ENCODE measurements at regions not wholly inside any gene's neighbourhood (a gene's known extent, or its start where the extent isn't known, plus 50 kb on each side); places are given as distances from the start of the nearest gene placed in this dataset.

- H4K20me1 ChIP-seq (ENCODE audit: control insufficient read depth, extremely low read depth, insufficient read depth, low read length), result no peaks in the 10 kb centered on the region
- TF ChIP-seq EZH2 (IDR thresholded peaks at IDR 0.05; ENCODE audit: low read length, missing control alignments) (no peak), CTCF (conservative IDR thresholded peaks at IDR 0.05 in 1 of 2, IDR thresholded peaks at IDR 0.05 in 1 of 2; ENCODE audit: low read depth in 1 of 2, low read length in 2 of 2) (no peak)
- no peaks in the 10 kb centered on the region for H3K9me3 ChIP-seq (ENCODE audit: control insufficient read depth, insufficient read depth, low read depth, low read length)
- H3K4me2 ChIP-seq (ENCODE audit: extremely low read depth, insufficient read depth, low read length), result no peak overlapping the region
- no peak overlapping the region for H3K27ac ChIP-seq (ENCODE audit: insufficient read depth, low read length)
- DNase-seq (ENCODE audit: low read depth in 2 of 2), result peak in 1 of 2 donors; percentile 11
- H3K79me2 ChIP-seq (ENCODE audit: control insufficient read depth, insufficient read depth, low read length), result no peaks in the 10 kb centered on the region
- no peak overlapping the region for H3K4me3 ChIP-seq (replicated peaks in 1 of 4; ENCODE audit: control extremely low read depth in 1 of 4, insufficient read depth in 1 of 4, low read depth in 3 of 4, low read length in 4 of 4)
- no peaks in the 10 kb centered on the region for H3K36me3 ChIP-seq (ENCODE audit: control insufficient read depth, insufficient read depth, low read length)
- no peaks in the 10 kb centered on the region for H3K4me1 ChIP-seq (ENCODE audit: control insufficient read depth, extremely low read depth, insufficient read depth, low read length)
- no peak overlapping the region for H2AFZ ChIP-seq (ENCODE audit: low read length)
- H3K27me3 ChIP-seq (ENCODE audit: control insufficient read depth, insufficient read depth, low read length), result no peaks in the 10 kb centered on the region
- no peak overlapping the region for H3K9ac ChIP-seq (ENCODE audit: insufficient read depth, low read length)
These were observed 178.9 kb upstream of the SPEF2 start for GRCh38 chr5:35438786-35439185.

GRCh38 chr5:35438288-35438687 is 179.4 kb upstream of the SPEF2 start:
- Histone ChIP-seq H4K20me1 (ENCODE audit: control insufficient read depth, extremely low read depth, insufficient read depth, low read length) (no peaks in the 10 kb centered on the region), H3K36me3 (ENCODE audit: control insufficient read depth, insufficient read depth, low read length) (no peaks in the 10 kb centered on the region), H3K4me3 (replicated peaks in 1 of 4; ENCODE audit: control extremely low read depth in 1 of 4, insufficient read depth in 1 of 4, low read depth in 3 of 4, low read length in 4 of 4) (no peak overlapping the region), H3K9ac (ENCODE audit: insufficient read depth, low read length) (no peak overlapping the region), H2AFZ (ENCODE audit: low read length) (no peak overlapping the region), H3K4me2 (ENCODE audit: extremely low read depth, insufficient read depth, low read length) (no peak overlapping the region), H3K9me3 (ENCODE audit: control insufficient read depth, insufficient read depth, low read depth, low read length) (no peaks in the 10 kb centered on the region), H3K4me1 (ENCODE audit: control insufficient read depth, extremely low read depth, insufficient read depth, low read length) (no peaks in the 10 kb centered on the region), H3K27ac (ENCODE audit: insufficient read depth, low read length) (no peak overlapping the region), H3K27me3 (ENCODE audit: control insufficient read depth, insufficient read depth, low read length) (no peaks in the 10 kb centered on the region), H3K79me2 (ENCODE audit: control insufficient read depth, insufficient read depth, low read length) (no peaks in the 10 kb centered on the region)
- TF ChIP-seq CTCF (conservative IDR thresholded peaks at IDR 0.05 in 1 of 2, IDR thresholded peaks at IDR 0.05 in 1 of 2; ENCODE audit: low read depth in 1 of 2, low read length in 2 of 2) (no peak), EZH2 (IDR thresholded peaks at IDR 0.05; ENCODE audit: low read length, missing control alignments) (no peak)
- DNase-seq (ENCODE audit: low read depth in 2 of 2), result peak in 1 of 2 donors; percentile 9

GRCh38 chr5:35436400-35437057 is 181.1 kb upstream of the SPEF2 start:
- Histone ChIP-seq H3K4me2 (ENCODE audit: extremely low read depth, insufficient read depth, low read length) (no peak overlapping the region), H3K27ac (ENCODE audit: insufficient read depth, low read length) (no peak overlapping the region), H2AFZ (ENCODE audit: low read length) (no peak overlapping the region), H3K79me2 (ENCODE audit: control insufficient read depth, insufficient read depth, low read length) (no peaks in the 10 kb centered on the region), H3K4me1 (ENCODE audit: control insufficient read depth, extremely low read depth, insufficient read depth, low read length) (no peaks in the 10 kb centered on the region), H3K4me3 (replicated peaks in 1 of 4; ENCODE audit: control extremely low read depth in 1 of 4, insufficient read depth in 1 of 4, low read depth in 3 of 4, low read length in 4 of 4) (no peak overlapping the region), H4K20me1 (ENCODE audit: control insufficient read depth, extremely low read depth, insufficient read depth, low read length) (no peaks in the 10 kb centered on the region), H3K27me3 (ENCODE audit: control insufficient read depth, insufficient read depth, low read length) (no peaks in the 10 kb centered on the region), H3K9ac (ENCODE audit: insufficient read depth, low read length) (no peak overlapping the region), H3K36me3 (ENCODE audit: control insufficient read depth, insufficient read depth, low read length) (no peaks in the 10 kb centered on the region), H3K9me3 (ENCODE audit: control insufficient read depth, insufficient read depth, low read depth, low read length) (no peaks in the 10 kb centered on the region)
- peak; percentile 10 to 39 for DNase-seq (ENCODE audit: low read depth in 2 of 2)
- no peak for TF ChIP-seq EZH2 (IDR thresholded peaks at IDR 0.05; ENCODE audit: low read length, missing control alignments)
- TF ChIP-seq CTCF (conservative IDR thresholded peaks at IDR 0.05 in 1 of 2, IDR thresholded peaks at IDR 0.05 in 1 of 2; ENCODE audit: low read depth in 1 of 2, low read length in 2 of 2), result peak; percentile 50 to 62

Measured in fibroblast of lung (primary cell).